HG03196 (cell line): ENCODE measurements at regions not wholly inside any gene's neighbourhood (a gene's known extent, or its start where the extent isn't known, plus 50 kb on each side); places are given as distances from the start of the nearest gene placed in this dataset.

ENCODE experiments used
- ATAC-seq: cut with Tn5 transposase; IDR thresholded peaks from one replicate; pipeline ENCODE4 v1.9.1; 2021; ENCODE audit not compliant: unreplicated experiment

DNA sequence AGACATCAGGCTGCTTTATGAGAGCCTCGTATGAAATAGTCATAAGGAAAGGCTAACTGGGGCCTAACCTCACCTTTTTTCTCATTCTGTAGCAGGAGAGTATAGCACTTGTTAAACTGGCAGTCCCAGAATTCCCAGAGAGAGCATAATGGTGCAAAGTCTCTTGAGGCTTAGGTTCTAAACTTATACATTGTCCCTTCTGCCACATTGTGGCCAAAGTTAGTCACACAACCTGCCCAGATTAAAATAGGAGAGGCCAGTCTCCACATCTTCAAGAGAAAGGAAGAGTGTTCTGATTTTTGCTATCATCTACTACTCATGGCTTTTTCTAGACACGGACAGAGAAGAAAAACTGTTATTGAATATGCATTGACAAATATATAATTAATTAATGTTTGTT is 1588.9 kb upstream of the PCDH7 start:
- ATAC-seq = no peak

DNA sequence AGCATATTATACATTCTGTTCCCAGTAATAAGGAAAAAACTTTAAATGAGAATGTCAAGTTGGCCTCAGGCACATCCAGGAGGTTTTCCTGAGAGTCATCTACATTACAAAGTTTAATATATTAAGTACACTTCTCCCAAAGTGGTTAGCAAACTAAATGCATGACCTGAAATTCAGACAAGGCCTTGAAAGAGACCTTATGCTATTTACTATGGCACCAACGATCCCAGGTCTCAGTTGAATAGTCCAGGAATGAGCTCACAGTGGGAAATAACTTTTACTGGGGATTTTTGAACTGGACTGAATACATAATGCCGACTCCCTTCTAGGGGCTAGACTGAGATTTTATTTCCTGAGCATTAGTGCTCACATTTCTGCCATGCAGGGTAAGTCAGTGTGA is 1577.5 kb upstream of the PCDH7 start:
- ATAC-seq = no peak

DNA sequence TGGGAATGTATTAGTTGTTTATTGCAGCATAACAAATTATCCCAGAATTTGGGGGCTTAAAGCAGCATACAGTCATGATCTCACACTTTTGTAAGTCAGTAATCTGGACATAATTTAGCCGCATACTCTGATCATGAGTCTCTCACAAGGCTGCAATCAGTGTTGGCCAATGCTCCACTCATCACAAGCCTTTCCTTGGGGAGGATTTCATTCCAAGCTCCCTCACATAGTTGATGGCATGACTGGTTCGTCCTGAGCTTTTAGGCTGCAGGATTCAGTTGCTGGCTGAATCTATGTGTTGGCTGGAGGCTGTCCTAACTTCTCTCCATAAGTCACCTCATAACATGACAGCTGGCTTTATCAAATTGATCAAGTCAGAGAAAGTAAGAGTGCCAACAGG is 1568.6 kb upstream of the PCDH7 start:
- no peak for ATAC-seq

DNA sequence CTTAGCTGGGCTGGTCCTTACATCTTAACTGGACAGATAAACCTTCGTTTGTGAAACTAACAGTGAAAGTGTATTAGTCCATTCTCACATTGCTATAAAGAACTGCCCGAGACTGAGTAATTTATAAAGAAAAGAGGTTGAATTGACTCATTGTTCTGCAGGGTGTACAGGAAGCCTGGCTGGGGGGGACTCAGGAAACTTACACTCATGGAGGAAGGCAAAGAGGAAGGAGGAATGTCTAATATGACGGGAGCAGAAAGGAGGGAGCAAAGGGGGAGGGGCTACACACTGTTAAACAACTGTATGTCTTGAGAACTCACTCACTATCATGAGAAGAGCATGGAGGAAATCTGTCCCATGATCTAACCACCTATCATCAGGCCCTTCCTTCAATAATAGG is 1566.5 kb upstream of the PCDH7 start:
- ATAC-seq = no peak

DNA sequence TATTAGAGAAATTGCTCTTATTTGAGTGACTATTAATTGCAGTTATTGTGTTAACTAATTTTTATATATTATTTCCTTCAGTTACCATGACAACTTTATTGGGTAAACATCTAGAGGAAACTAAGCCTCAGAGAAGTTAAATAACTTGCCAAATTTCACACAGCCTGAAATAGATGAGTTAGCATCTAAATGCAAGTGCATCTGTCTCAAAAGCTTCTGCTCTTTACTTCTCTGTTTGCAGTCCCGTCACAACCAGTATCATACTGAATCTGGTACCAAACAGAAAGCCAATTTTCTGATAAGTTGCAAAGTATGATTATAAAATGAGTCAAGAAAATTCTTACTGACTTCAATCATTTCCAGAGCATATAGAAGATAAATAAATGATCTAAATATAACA is 1544.9 kb upstream of the PCDH7 start:
- no peak for ATAC-seq

DNA sequence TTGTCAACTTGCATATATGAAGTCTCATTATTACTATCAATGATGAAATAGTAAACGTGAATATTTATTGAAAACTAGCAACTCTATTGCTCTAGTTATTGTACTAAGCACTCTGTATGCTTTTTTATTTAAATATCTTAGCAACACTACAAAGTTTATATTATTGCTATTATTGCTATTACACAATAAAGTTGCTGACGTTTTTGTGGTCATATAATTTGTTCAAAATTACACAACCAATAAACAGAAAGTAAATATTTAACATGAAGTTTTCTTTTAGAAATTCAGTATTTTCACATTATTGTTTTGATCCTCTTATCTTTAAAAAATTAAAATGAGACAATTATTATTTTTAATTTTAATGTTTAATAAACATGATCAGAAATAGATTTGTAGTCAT is 1521.1 kb upstream of the PCDH7 start:
- no peak for ATAC-seq

DNA sequence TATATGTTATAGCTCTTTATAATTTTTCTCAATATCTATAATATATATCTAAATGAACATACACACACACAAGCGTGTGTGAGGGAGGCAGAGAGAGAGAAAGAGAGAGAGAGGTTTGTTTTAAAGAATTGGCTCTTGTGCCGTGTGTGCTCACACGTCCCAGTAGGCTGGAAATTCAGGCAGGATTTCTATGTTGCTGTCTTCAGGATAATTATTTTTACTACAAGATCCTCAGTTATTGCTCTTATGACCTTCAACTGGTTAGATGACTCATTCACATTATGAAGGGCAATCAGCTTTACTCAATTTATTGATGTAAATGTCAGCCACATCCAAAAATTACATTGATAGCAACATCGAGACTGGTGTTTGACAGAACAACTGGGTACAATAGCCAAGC is 1520.7 kb upstream of the PCDH7 start:
- ATAC-seq = no peak

DNA sequence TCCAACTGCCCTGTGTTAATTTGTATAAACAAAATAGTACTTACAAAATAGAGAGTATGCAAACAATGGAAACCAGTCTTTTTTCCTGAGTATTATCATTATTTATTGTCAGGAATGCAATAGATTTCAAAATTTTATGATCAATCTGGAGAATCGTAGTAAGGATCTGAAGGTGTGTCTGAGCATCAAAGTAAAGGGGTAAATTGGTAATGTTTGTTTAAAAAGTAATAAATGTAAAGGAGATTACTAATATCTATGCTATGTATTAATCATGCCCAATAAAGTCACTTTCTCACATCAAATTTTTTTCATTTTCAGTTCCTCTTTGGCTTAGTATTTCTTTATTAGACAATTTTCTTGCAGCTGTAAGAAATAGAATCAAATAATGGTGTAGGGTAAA is 1507.1 kb upstream of the PCDH7 start:
- no peak for ATAC-seq

DNA sequence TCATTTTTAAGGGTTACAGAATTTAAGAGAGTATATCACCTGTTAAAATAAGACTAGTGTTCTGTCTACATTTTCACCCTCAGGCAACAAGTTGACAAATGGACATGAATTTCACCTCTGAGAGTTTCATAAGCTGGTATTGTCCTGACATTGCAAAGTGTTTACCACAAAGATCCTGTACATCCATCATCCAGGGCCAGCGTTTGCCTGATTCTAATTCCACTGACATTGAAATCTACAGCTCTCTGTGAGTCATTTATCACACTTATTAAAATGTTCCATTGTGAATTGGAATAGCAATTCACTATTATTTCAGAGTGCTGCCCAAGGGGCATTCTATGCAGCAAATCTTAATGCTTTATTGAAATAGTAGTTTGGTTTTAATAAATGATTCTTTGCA is 1499.4 kb upstream of the PCDH7 start:
- no peak for ATAC-seq

DNA sequence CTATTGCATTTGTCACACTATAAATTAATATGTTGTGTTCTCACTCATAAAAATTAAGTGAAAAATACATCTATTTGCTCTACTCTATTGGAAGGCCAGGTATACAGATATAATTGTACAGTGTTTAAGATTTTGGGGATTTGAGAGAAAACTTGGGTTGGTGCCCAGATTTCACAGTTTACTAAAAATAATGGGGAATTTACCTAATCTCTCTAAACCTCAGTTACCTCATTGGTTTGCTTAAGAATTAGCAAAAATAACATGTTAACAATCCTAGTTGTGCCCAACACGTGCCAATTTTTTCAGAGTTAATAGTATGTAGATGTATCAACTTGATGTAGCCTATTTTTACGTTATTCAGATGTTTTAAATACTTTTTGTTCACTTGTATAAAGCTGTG is 1495.3 kb upstream of the PCDH7 start:
- ATAC-seq = no peak

DNA sequence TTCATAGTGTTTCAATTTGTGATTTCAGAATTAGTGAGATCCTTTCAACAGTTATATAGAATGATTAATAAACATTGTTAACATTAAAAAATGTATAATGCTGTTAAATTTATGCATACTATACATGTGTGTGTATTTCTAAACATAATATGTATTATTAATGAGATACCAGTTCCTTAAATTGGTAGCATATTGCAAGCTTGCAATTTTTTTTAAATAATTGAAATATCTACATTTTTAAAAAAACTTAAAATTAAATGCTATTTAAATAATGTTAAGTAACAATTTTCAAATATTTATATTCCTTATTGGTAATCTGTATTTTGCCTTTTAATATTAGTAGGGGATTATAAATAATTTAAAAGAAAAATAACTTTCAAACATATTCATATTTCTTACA is 1479.5 kb upstream of the PCDH7 start:
- no peak for ATAC-seq

DNA sequence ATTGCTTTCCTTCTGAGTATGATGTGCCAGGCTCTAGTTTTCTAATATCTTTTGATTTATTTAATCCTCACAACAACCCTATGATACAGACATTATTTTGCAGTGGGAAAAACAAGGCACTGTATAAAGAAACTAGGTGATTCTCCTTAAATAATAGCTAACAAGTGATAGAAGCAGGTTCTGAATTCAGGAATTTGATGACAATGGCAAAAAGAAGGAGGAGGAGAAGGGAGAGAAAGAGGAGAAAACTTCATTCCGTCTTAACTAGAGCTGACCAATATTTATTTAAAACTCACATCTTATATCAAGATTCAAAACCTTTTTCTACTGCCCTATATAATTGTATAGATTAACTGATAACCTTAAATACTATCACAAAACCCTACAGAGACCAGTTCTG is 1477.1 kb upstream of the PCDH7 start:
- ATAC-seq = no peak

DNA sequence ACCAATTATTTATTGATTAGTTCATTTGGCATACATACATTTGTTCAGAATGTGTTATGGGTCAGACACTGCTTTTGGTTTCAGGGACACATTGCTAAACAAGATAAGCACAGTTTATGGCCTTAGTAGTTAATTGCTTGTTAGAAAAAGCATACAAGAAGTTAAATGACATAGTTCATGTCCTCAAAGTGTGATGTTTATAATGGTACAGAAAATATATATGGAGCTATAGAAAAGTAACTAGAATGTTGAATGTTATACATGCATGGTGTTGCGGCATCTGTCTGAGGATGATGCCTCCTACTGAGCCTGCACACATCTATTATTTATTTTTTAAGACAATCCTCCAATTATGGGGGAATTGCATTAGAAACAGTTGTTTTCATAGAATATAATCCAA is 1476.3 kb upstream of the PCDH7 start:
- ATAC-seq = no peak

DNA sequence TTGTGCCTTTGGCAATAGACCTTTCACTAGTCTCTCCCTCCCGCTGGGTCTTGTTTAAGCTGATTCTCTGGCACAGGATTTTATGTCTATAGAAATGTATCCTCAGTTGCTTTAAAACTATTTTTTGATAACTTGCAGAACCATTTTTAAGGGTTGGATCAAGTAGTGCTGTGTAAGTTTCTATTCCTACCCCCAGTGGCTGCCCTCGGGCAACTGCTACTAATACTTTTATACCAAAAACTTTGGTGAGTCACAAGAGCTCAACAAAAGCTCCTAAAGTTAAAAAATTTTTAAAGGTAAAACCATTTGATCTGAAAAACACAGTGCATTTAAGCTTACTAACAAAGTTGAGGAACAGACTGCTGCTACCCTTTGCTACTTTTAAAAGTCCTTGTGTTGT is 1460.6 kb upstream of the PCDH7 start:
- ATAC-seq = no peak

DNA sequence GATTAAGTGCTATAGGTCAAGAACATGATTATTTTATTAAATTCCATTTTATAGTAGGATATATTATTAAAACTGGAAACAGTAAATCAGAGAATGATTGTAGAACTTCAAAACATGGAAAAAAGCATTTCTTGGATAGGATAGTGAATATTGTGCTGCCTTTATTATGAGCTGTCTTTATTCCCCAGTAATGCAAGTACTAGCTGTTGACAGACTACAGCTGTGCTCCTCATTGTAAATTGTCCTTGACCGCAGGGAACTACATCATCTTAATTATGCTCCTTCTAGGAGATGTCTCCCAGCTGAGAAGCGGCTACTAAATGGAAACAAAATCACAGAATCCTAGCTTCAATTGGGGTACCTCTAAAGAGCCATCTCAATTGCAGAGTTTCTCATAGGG is 1457.2 kb upstream of the PCDH7 start:
- no peak for ATAC-seq

DNA sequence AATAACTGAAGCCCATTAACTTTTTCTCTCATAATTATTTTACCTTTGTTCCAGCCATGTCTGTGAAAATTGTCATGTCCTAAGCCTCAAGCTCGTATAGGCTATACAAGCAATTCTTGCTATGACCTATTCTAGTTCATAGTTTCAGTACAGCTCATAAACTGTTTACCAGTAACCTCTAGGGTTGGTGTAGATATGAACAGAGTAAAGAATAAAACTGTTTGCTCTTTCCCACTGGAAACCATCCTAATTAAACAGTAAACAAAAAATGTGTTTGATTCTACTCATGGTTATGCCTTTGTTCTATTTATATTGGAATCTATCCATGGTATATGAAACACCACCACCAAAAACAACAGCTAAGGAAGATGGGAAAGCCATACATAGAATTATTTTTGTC is 1444.0 kb upstream of the PCDH7 start:
- ATAC-seq = no peak

DNA sequence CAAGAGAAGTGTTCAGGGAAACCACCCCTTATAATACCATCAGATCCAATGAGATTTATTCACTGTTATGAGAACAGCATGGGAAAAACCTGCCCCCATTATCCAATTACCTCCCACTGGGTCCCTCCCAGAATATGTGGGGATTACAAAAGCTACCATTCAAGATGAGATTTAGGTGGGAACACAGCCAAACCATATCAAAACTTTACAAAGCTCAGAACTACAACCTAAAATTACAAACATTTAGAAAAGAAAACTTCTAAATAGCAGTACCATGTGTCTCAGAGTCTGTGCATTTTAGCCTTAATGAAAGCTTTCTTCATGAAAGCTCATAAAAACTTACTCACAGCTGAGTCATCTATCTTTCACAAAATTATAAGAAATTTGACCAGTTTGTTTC is 1442.8 kb upstream of the PCDH7 start:
- ATAC-seq = no peak

DNA sequence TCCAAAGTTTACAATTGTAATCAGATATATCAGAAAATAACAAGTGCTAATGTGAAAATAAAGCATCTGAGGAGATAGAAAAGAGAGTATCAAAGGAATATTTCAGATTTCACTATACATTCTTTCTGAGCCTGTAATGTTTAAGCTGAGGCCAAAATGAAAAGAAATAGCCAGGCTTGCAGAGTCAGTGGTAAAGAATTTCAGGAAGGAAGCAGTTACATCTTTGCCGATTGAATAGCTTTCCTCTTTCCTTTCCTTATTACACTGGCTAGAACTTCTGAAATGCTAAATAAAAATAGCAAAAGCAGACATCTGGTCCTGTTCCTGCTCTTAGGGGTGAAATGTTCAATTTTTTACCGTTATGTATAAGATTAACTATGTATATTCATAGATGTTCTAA is 1441.6 kb upstream of the PCDH7 start:
- ATAC-seq = no peak

DNA sequence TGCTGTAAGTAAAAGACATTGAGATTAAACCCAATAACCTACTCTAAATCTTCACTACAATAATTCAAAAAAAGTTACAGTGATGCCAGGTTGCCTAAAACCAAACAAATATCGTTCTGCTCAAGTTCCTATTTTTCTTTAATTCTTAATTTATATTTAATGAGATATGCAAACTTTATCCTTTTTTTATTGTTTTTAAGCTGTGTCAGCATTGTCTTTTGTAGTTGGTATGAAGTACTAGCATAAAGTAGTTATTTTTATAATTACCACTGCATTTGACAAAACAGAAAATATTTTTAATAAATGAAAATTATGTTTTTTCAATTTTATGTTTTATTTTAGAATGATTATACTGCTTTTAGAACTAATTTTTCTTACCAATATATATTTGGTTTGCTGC is 1431.1 kb upstream of the PCDH7 start:
- ATAC-seq = no peak

DNA sequence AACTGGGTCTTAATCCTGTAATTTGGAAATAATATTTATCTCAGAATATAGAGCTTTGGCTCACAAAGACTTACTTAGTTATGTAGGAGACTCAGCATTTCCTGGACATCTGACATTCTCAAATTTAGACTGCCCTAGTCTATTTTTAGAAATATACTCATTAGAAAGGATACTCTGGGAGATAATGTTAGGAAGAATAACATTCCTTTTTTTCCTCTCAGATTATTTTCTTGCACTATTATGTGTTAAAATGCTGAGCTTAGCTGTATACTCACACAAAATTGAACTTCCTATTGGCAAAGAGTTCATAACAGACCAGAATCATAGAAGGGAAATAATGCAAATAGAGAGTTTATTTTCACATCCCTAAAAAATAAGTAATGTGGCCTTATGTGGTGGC is 1424.9 kb upstream of the PCDH7 start:
- ATAC-seq = no peak

DNA sequence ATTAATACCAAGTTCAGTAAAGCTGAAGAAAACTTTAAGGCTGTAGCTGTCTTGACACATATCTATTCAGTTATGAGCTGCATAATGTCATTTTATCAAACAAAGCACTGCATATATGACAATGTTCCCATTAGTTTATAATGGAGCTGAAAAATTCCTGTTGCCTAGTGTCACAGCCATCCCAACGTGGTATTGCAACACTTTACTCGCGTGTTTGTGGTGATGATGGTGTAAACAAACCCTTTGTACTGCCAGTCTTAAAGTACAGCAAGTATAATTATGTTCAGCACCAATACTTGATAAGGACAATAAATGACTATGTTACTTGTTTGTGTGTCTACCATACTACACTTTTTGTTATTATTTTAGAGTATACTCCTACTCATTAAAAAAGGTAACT is 1415.6 kb upstream of the PCDH7 start:
- ATAC-seq = no peak

DNA sequence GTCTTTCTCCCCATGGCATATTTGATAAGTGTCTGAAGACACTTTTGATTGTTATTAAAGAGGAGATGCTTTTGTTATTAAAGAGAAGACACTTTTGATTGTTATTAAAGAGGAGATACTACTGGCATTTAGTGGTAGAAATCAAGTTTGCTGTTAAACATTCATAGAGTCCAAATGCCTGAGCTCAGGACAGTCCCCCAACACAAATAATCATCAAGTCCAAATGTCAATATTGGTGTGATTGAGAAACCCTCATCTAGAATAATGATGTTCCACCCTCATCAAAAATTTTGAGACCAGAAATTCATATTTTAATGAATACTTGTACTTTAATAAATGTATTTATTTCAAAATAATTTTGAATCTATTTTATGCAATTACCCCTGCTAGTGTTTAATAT is 1412.9 kb upstream of the PCDH7 start:
- ATAC-seq = no peak

DNA sequence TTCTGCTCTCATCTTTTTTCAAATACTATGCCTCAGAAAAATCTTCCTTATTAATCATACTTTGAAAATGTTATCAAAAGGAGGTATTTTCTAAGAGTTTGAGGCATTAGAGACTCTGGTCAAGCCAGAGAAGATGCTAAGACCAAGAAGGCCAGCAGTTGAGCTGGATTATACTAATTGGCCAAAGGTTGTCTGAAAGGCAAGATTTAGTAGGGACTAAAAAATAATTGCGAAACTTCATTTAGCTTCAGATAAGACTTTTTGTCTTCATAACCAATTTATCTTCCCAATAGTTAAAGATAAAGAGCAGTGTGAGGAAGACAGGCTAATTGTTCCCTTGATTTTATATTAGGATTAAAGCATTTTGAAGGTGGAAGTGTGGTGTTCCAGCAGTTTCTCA is 1412.4 kb upstream of the PCDH7 start:
- no peak for ATAC-seq

DNA sequence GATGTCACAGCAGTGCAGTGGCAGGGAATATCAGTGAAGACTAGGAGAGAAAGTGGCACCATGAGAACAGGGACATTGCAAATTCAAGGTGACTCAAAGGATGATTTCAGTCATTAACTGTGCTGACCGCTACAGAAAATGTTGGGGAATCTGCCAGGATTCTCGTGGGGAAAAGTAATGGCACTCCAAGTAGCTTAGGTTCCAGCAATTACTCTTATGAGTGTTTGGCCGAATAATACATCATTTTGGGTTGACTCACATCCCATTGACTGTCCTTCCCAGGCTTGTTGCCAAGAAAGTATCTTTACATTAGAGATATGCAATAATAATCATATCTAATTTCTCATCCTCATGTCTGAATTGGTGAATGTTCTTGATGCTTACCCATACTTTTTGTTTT is 1411.1 kb upstream of the PCDH7 start:
- ATAC-seq = no peak
